ENCODE measurements at regions not wholly inside any gene's neighbourhood (a gene's known extent, or its start where the extent isn't known, plus 50 kb on each side); places are given as distances from the start of the nearest gene placed in this dataset.

GRCh38 chr3:163056874-163057497 lies 1560.4 kb downstream of the OTOL1 start:
- DNase-seq, result no peak

- no peak for DNase-seq
Measured at GRCh38 chr3:163058031-163058854, 1561.6 kb downstream of the OTOL1 start.

- no peak for DNase-seq
Measured at GRCh38 chr3:163071713-163072112, 1575.1 kb downstream of the OTOL1 start.

All from stimulated activated naive CD4-positive, alpha-beta T cell (primary cell).